H1 (cell line): ENCODE measurements at regions not wholly inside any gene's neighbourhood (a gene's known extent, or its start where the extent isn't known, plus 50 kb on each side); places are given as distances from the start of the nearest gene placed in this dataset.

ENCODE experiments used
- ASH2L ChIP-seq: fragments of 200-600, 300-600 bp; sonication (generic); IDR thresholded peaks from one replicate; pipeline ENCODE4 v1.7.1; 2017; ENCODE audit warnings: low read length
- ATF2 ChIP-seq: IDR thresholded peaks from 2 replicates; pipeline ENCODE4 v1.6.1; 2012; ENCODE audit warnings: low read length, inconsistent platforms
- BACH1 ChIP-seq: IDR thresholded peaks from 2 replicates; pipeline ENCODE4 v1.6.1; 2012; ENCODE audit warnings: low read length, improper control_type of control experiment
- BRCA1 ChIP-seq: IDR thresholded peaks from 2 replicates; pipeline ENCODE4 v1.6.1; 2012; ENCODE audit warnings: low read depth, low read length, improper control_type of control experiment
- CEBPB ChIP-seq: IDR thresholded peaks from 2 replicates; pipeline ENCODE4 v1.6.1; 2012; ENCODE audit warnings: low read depth, low read length
- HDAC2 ChIP-seq, 2 experiments: fragments of 300-600 bp in 1 of 2; sonication (generic) in 1 of 2; IDR thresholded peaks; 2 replicates each; pipeline ENCODE4 v1.6.1; 2011 to 2012; ENCODE audit warnings: low read depth in 2 of 2, low read length in 2 of 2, mild to moderate bottlenecking in 2 of 2, moderate library complexity in 2 of 2, borderline replicate concordance in 1 of 2, inconsistent platforms in 1 of 2
- JUND ChIP-seq: IDR thresholded peaks from 2 replicates; pipeline ENCODE4 v1.6.1; 2011; ENCODE audit warnings: mild to moderate bottlenecking, improper control_type of control experiment, low read length
- KDM1A ChIP-seq: fragments of 200-600, 300-600 bp; sonication (generic); IDR thresholded peaks from 2 replicates; pipeline ENCODE4 v1.7.1; 2016; ENCODE audit warnings: mild to moderate bottlenecking, low read length, borderline replicate concordance
- TBP ChIP-seq: IDR thresholded peaks from 2 replicates; pipeline ENCODE4 v1.6.1; 2011; ENCODE audit warnings: low read depth, low read length, improper control_type of control experiment
- TF ChIP-seq, protein P1 (sequence below): fragments of 300-600 bp; sonication (generic); IDR thresholded peaks from 2 replicates; pipeline ENCODE4 v1.7.1; 2012; ENCODE audit warnings: low read length, moderate library complexity, mild to moderate bottlenecking, inconsistent platforms; ENCODE audit not compliant: insufficient replicate concordance

DNA sequence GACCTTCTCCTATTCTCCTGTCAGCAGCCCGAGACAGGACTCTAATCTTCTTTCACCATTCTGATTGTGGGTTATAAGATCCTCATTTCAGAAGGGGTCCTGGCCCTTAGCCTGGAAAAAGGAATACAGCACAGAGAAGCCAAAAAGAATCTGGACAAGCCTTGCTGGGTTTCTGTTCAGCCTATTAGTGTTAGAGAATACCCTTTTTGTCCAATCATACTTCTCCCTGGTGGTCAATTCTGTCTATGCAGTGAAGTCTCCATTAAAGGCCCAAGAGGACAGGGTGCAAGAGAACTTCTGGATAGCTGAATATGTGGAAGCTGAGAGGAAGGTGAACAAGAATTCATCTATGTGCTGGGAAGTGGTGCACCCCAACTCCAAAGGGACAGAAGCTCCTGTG is 105.7 kb upstream of the AGA start (continued):
- TF ChIP-seq, protein P1, sequence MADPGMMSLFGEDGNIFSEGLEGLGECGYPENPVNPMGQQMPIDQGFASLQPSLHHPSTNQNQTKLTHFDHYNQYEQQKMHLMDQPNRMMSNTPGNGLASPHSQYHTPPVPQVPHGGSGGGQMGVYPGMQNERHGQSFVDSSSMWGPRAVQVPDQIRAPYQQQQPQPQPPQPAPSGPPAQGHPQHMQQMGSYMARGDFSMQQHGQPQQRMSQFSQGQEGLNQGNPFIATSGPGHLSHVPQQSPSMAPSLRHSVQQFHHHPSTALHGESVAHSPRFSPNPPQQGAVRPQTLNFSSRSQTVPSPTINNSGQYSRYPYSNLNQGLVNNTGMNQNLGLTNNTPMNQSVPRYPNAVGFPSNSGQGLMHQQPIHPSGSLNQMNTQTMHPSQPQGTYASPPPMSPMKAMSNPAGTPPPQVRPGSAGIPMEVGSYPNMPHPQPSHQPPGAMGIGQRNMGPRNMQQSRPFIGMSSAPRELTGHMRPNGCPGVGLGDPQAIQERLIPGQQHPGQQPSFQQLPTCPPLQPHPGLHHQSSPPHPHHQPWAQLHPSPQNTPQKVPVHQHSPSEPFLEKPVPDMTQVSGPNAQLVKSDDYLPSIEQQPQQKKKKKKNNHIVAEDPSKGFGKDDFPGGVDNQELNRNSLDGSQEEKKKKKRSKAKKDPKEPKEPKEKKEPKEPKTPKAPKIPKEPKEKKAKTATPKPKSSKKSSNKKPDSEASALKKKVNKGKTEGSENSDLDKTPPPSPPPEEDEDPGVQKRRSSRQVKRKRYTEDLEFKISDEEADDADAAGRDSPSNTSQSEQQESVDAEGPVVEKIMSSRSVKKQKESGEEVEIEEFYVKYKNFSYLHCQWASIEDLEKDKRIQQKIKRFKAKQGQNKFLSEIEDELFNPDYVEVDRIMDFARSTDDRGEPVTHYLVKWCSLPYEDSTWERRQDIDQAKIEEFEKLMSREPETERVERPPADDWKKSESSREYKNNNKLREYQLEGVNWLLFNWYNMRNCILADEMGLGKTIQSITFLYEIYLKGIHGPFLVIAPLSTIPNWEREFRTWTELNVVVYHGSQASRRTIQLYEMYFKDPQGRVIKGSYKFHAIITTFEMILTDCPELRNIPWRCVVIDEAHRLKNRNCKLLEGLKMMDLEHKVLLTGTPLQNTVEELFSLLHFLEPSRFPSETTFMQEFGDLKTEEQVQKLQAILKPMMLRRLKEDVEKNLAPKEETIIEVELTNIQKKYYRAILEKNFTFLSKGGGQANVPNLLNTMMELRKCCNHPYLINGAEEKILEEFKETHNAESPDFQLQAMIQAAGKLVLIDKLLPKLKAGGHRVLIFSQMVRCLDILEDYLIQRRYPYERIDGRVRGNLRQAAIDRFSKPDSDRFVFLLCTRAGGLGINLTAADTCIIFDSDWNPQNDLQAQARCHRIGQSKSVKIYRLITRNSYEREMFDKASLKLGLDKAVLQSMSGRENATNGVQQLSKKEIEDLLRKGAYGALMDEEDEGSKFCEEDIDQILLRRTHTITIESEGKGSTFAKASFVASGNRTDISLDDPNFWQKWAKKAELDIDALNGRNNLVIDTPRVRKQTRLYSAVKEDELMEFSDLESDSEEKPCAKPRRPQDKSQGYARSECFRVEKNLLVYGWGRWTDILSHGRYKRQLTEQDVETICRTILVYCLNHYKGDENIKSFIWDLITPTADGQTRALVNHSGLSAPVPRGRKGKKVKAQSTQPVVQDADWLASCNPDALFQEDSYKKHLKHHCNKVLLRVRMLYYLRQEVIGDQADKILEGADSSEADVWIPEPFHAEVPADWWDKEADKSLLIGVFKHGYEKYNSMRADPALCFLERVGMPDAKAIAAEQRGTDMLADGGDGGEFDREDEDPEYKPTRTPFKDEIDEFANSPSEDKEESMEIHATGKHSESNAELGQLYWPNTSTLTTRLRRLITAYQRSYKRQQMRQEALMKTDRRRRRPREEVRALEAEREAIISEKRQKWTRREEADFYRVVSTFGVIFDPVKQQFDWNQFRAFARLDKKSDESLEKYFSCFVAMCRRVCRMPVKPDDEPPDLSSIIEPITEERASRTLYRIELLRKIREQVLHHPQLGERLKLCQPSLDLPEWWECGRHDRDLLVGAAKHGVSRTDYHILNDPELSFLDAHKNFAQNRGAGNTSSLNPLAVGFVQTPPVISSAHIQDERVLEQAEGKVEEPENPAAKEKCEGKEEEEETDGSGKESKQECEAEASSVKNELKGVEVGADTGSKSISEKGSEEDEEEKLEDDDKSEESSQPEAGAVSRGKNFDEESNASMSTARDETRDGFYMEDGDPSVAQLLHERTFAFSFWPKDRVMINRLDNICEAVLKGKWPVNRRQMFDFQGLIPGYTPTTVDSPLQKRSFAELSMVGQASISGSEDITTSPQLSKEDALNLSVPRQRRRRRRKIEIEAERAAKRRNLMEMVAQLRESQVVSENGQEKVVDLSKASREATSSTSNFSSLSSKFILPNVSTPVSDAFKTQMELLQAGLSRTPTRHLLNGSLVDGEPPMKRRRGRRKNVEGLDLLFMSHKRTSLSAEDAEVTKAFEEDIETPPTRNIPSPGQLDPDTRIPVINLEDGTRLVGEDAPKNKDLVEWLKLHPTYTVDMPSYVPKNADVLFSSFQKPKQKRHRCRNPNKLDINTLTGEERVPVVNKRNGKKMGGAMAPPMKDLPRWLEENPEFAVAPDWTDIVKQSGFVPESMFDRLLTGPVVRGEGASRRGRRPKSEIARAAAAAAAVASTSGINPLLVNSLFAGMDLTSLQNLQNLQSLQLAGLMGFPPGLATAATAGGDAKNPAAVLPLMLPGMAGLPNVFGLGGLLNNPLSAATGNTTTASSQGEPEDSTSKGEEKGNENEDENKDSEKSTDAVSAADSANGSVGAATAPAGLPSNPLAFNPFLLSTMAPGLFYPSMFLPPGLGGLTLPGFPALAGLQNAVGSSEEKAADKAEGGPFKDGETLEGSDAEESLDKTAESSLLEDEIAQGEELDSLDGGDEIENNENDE = no peak
- TF ChIP-seq CEBPB (no peak), HDAC2 (IDR thresholded peaks at IDR 0.05; ENCODE audit: borderline replicate concordance in 1 of 2, low read depth in 2 of 2, low read length in 2 of 2) (no peak), ASH2L (no peak), TBP (no peak), ATF2 (no peak), BRCA1 (no peak), KDM1A (no peak), JUND (no peak), BACH1 (no peak)
